Type B pancreatic cell (in vitro differentiated cells): ENCODE measurements at regions not wholly inside any gene's neighbourhood (a gene's known extent, or its start where the extent isn't known, plus 50 kb on each side); places are given as distances from the start of the nearest gene placed in this dataset.

Experiments used
- DNase-seq: peaks from one replicate; pipeline ENCODE4 v3.0.0; 2021; ENCODE audit warnings: mixed read lengths; ENCODE audit not compliant: unreplicated experiment; ENCODE audit errors: extremely low spot score
- H3K27ac Mint-ChIP-seq: 2 replicates; pipeline ENCODE4 v1.8.0; 2021; ENCODE audit warnings: mild to moderate bottlenecking, mixed read lengths
- H3K27me3 Mint-ChIP-seq: 2 replicates; pipeline ENCODE4 v1.8.0; 2021; ENCODE audit warnings: mixed read lengths
- H3K36me3 Mint-ChIP-seq: 2 replicates; pipeline ENCODE4 v1.8.0; 2021; ENCODE audit warnings: mixed read lengths
- H3K4me1 Mint-ChIP-seq: one replicate; pipeline ENCODE4 v1.8.0; 2021; ENCODE audit warnings: mixed read lengths; ENCODE audit not compliant: unreplicated experiment
- H3K4me3 Mint-ChIP-seq: 2 replicates; pipeline ENCODE4 v1.8.0; 2021; ENCODE audit warnings: mild to moderate bottlenecking, mixed read lengths
- H3K9me3 Mint-ChIP-seq: 2 replicates; pipeline ENCODE4 v1.8.0; 2021; ENCODE audit warnings: mixed read lengths
- TF ChIP-seq, protein P1 (sequence below): fragments of 200-600 bp; sonication (generic); conservative IDR thresholded peaks from 2 replicates; pipeline ENCODE4 v1.5.0; 2021; ENCODE audit warnings: antibody characterized with exemption, mild to moderate bottlenecking

GRCh38 chr14:101112351-101113107 is 209.0 kb upstream of the RTL1 start:
- H3K4me1 Mint-ChIP-seq, result peaks cover 10% of the 10 kb centered on the region
- TF ChIP-seq, protein P1, sequence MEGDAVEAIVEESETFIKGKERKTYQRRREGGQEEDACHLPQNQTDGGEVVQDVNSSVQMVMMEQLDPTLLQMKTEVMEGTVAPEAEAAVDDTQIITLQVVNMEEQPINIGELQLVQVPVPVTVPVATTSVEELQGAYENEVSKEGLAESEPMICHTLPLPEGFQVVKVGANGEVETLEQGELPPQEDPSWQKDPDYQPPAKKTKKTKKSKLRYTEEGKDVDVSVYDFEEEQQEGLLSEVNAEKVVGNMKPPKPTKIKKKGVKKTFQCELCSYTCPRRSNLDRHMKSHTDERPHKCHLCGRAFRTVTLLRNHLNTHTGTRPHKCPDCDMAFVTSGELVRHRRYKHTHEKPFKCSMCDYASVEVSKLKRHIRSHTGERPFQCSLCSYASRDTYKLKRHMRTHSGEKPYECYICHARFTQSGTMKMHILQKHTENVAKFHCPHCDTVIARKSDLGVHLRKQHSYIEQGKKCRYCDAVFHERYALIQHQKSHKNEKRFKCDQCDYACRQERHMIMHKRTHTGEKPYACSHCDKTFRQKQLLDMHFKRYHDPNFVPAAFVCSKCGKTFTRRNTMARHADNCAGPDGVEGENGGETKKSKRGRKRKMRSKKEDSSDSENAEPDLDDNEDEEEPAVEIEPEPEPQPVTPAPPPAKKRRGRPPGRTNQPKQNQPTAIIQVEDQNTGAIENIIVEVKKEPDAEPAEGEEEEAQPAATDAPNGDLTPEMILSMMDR, result no peak
- peak; percentile 62 for DNase-seq
- no peaks in the 10 kb centered on the region for H3K36me3 Mint-ChIP-seq
- peaks cover 5% of the 10 kb centered on the region for H3K27me3 Mint-ChIP-seq
- no peak overlapping the region for H3K27ac Mint-ChIP-seq
- no peak overlapping the region for H3K4me3 Mint-ChIP-seq
- H3K9me3 Mint-ChIP-seq, result no peaks in the 10 kb centered on the region

DNA sequence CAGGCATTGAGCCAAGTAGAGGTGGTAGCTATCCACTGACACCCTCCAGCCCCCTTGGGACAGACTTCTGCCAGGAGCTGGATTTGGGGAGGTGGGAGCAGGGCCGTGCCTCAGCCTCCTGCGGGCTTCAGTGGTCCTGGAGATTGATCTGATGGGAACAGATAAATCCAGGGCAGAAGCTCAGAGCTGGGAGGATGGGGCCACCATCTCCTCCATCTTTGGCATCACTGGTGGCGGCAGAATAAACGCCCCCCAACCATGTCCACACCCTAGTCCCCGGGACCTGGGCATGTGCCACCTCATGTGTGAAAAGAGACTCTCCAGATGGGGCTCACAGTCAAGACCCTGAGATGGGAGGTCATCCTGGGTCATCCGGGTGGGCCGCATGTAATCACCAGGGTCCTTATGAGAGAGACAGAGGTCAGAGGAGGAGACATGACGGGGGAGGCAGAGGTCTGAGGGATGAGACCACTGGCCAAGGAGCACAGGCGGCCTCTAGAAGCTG is 209.6 kb upstream of the RTL1 start:
- Mint-ChIP-seq H3K4me1 (peaks cover 11% of the 10 kb centered on the region), H3K36me3 (no peaks in the 10 kb centered on the region), H3K27me3 (peaks cover 11% of the 10 kb centered on the region), H3K4me3 (no peak overlapping the region), H3K9me3 (no peaks in the 10 kb centered on the region), H3K27ac (no peak overlapping the region)
- peak; percentile 48 for DNase-seq
- TF ChIP-seq, protein P1, result no peak

DNA sequence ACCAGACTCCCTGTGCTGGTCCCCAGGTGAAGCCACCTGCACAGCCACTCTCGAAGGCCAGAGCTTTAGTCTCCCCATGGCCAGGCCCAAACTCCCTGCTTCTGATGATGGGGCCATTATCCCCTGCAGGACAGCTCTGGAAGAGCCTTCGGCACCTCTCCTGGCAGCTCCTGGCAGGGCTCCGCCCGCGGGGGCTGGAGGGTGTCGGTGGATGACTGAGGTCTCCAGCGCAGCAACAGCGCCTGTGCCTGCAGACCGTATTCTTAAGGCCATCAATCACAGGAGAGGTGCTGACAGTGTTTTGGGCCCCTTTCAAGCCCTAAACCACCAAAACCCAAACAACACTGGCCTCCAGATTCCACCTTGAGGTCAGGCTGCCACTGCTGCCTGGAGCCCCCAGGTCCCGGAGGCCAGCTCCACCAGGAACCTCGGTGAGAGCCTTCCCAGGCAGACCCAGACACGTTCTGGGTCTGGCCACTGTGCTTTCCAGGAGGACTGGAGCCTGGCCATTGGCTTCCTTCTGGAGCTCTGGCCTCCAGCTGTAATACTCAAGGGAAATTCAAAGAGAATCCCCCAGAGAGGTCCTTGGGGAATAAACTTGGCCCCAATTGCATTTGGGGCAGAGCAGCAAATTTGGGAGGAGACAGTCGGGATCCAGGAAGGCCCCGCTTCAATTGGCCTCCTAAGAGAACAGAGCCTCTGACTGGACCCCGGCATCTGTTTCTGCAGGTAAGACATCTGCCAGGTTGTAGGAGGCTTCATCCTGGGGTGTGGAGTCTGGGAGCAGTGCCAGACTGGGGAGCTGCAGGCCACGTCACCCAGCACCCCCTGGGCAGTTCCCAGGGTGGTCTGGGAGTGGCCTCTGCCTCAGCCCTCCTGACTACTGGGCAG is 210.6 kb upstream of the RTL1 start:
- Mint-ChIP-seq H3K27me3 (peaks cover 15% of the 10 kb centered on the region), H3K4me1 (peaks cover 19% of the 10 kb centered on the region), H3K9me3 (no peaks in the 10 kb centered on the region), H3K4me3 (no peak overlapping the region), H3K27ac (no peak overlapping the region), H3K36me3 (no peaks in the 10 kb centered on the region)
- DNase-seq, result peak; percentile 51
- TF ChIP-seq, protein P1, result no peak

DNA sequence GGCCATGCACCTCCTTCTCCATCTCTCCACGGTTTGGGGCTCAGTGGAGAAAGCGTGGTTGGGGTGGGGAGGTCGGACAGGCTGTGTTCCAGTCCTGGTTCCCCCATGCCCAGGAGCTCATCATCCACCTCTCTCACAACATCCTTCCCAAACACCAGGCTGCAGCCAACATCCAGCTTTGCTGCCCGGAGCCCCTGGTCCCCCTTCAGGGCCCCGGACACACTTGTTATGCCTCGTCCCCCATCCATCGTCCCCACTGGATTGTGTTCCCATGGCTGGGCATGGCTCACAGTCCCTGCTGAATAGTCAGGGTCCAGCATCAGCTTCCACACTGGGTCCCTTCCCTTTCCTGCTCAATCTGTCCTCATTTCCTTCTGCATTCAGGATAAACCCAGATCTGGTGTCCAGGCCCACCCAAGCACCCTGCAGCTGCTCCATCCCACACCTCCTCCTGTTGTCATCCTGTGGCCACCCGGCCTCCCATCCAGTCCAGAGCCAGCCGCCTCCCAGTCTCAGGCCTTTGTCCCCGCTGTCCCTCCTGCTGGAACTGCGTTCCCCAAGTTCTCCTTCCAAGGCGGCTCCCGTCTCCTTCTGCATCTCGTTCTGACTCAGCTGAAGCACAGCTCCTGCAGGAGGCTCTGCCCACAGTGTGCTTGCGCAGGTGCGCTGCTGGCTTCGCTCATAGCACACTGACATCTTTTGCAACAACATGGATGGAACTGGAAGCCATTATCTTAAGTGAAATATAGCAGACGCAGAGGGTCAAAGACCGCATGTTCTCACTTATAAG is 211.4 kb upstream of the RTL1 start:
- Mint-ChIP-seq H3K36me3 (no peaks in the 10 kb centered on the region), H3K27me3 (peaks cover 17% of the 10 kb centered on the region), H3K27ac (no peak overlapping the region), H3K4me3 (no peak overlapping the region), H3K4me1 (peaks cover 19% of the 10 kb centered on the region), H3K9me3 (no peaks in the 10 kb centered on the region)
- TF ChIP-seq, protein P1, result no peak
- DNase-seq, result no peak

DNA sequence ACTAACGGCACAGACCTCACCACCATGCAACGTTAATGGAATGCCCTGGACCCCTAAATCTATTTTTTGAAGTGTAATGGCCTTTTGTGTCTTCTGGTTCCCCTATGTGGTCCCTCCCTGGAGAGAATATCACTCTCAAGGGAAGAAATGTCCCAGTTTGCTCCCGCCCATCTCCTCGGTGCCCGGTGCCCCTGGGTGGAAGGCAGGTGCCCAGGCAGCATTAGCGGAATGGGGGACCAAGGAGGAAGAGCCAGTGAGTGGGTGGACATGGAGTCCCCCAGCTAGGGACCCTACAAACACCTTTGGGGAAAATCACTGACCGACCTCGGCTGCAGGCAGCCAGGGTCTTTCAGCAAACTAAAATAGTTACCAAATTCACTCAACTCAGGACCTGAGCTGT is 212.1 kb upstream of the RTL1 start:
- H3K36me3 Mint-ChIP-seq, result no peaks in the 10 kb centered on the region
- H3K27ac Mint-ChIP-seq, result no peak overlapping the region
- H3K27me3 Mint-ChIP-seq, result peaks cover 17% of the 10 kb centered on the region
- DNase-seq, result no peak
- H3K9me3 Mint-ChIP-seq, result no peaks in the 10 kb centered on the region
- no peak overlapping the region for H3K4me3 Mint-ChIP-seq
- TF ChIP-seq, protein P1, result no peak
- H3K4me1 Mint-ChIP-seq, result peaks cover 17% of the 10 kb centered on the region
